C4-2B (cell line): ENCODE measurements at regions not wholly inside any gene's neighbourhood (a gene's known extent, or its start where the extent isn't known, plus 50 kb on each side); places are given as distances from the start of the nearest gene placed in this dataset.

Source experiments
- CTCF ChIP-seq: fragments of 450-650 bp; conservative IDR thresholded peaks from 2 replicates; pipeline ENCODE4 v1.5.1; 2017; ENCODE audit warnings: mild to moderate bottlenecking
- ZFX ChIP-seq: fragments of 450-650 bp; IDR thresholded peaks from 2 replicates; pipeline ENCODE4 v1.6.1; 2017

- TF ChIP-seq CTCF: no peak
- TF ChIP-seq ZFX: no peak
Observed at GRCh38 chr15:69663982-69664381, 211.4 kb downstream of the RPLP1 start.
